Astrocyte of the cerebellum (primary cell): ENCODE measurements at regions not wholly inside any gene's neighbourhood (a gene's known extent, or its start where the extent isn't known, plus 50 kb on each side); places are given as distances from the start of the nearest gene placed in this dataset.

Experiments used
- DNase-seq: peaks from one replicate; pipeline ENCODE4 v3.0.0-alpha.2; 2011; ENCODE audit warnings: low read depth
- H3K4me3 ChIP-seq: 2 replicates; pipeline ENCODE4 v1.5.1; 2011; ENCODE audit warnings: mild to moderate bottlenecking, low read depth, low read length, moderate library complexity
- in situ Hi-C: cut with HindIII; loops from 2 replicates; pipeline ENCODE4 v1.10.0; 2017; ENCODE audit warnings: low sequenced_read_pairs
- TF ChIP-seq, protein P1 (sequence below): IDR thresholded peaks from 2 replicates; pipeline ENCODE4 v1.5.1; 2012; ENCODE audit warnings: low read length, low read depth, moderate library complexity, mild to moderate bottlenecking; ENCODE audit errors: missing control alignments

- DNase-seq = no peak
- TF ChIP-seq, protein P1, sequence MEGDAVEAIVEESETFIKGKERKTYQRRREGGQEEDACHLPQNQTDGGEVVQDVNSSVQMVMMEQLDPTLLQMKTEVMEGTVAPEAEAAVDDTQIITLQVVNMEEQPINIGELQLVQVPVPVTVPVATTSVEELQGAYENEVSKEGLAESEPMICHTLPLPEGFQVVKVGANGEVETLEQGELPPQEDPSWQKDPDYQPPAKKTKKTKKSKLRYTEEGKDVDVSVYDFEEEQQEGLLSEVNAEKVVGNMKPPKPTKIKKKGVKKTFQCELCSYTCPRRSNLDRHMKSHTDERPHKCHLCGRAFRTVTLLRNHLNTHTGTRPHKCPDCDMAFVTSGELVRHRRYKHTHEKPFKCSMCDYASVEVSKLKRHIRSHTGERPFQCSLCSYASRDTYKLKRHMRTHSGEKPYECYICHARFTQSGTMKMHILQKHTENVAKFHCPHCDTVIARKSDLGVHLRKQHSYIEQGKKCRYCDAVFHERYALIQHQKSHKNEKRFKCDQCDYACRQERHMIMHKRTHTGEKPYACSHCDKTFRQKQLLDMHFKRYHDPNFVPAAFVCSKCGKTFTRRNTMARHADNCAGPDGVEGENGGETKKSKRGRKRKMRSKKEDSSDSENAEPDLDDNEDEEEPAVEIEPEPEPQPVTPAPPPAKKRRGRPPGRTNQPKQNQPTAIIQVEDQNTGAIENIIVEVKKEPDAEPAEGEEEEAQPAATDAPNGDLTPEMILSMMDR = no peak
- in situ Hi-C loops = no loop called here
- H3K4me3 ChIP-seq = no peak overlapping the region
These were observed 494.1 kb downstream of the TMEM114 start for GRCh38 chr16:8096211-8096610.

DNA sequence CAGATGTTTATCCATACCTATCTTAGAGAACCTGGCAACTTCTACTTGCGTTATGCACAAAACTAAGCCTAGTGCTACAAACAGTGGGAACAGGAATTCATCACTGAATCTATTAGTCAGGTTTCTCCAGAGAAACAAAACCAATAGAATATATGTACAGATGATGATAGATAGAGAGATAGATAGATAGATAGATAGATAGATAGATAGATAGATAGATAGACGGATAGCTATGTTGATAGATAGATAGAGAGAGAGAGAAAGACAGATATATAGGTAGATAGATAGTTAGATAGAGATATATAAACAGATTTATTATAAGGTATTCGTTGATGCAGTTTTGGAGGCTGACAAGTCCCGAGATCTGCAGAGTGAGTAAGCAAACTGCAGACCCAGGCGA is 495.6 kb downstream of the TMEM114 start:
- no peak overlapping the region for H3K4me3 ChIP-seq
- no peak for DNase-seq
- TF ChIP-seq, protein P1 = no peak
- in situ Hi-C loops = no loop called here

- no peak for DNase-seq
- in situ Hi-C loops = no loop called here
- H3K4me3 ChIP-seq = no peak overlapping the region
- TF ChIP-seq, protein P1 = no peak
These were observed 501.4 kb downstream of the TMEM114 start for GRCh38 chr16:8088820-8089338.

GRCh38 chr16:8087597-8088289 is 502.6 kb downstream of the TMEM114 start:
- TF ChIP-seq, protein P1 = no peak
- in situ Hi-C loops = no loop called here
- DNase-seq = no peak
- H3K4me3 ChIP-seq = no peak overlapping the region

DNA sequence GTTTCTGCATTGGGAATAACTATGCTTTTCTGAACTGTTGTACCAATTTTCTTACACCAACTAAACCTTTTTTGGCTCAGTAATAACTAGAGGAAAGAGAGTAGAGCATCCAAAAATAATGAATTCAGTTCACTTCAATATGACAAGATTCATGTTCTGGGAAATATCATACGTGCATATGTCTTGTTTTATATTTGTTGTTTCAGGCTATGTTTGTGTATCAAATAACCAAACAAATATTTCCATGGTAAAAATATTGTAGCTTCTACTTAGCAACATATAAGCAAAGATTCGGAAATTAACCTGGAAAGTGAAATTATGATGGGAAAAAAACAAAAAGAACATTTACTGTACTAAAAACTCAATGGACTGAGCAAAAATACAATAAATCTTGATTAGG is 503.2 kb downstream of the TMEM114 start:
- no peak for DNase-seq
- no peak overlapping the region for H3K4me3 ChIP-seq
- in situ Hi-C loops = no loop called here
- TF ChIP-seq, protein P1 = no peak

DNA sequence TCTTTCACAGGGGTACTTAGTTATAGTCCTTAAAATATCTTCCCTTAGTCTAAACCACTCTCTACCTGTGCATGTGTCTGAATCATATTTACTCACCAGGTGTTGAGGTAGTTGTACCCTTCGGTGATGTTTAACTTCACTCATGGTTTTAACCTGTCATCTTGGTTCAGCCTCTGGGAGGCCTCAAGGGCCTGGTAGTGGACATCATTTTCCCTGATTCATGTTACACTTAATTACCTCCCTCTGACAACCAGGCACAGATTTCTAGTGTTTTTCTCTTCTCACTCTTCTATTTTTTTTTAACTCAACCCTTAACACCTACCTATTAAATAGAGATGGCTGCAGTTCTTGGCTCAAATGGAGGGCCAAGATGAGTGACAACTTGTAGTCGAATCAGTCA is 505.4 kb downstream of the TMEM114 start:
- DNase-seq = no peak
- in situ Hi-C loops = no loop called here
- TF ChIP-seq, protein P1 = no peak
- no peak overlapping the region for H3K4me3 ChIP-seq
